WTC11 (cell line): ENCODE measurements at regions not wholly inside any gene's neighbourhood (a gene's known extent, or its start where the extent isn't known, plus 50 kb on each side); places are given as distances from the start of the nearest gene placed in this dataset.

Source experiments
- ZNF232 ChIP-seq: sonication (generic); formaldehyde crosslinking; IDR thresholded peaks from 2 replicates; pipeline ENCODE4 v1.8.0; 2022; ENCODE audit warnings: mild to moderate bottlenecking, missing genetic modification reagents
- TF ChIP-seq, protein P1 (sequence below): sonication (generic); formaldehyde crosslinking; IDR thresholded peaks from 2 replicates; pipeline ENCODE4 v1.8.1; 2023; ENCODE audit warnings: mild to moderate bottlenecking, missing genetic modification reagents, moderate library complexity
- TF ChIP-seq, protein P2 (sequence below): sonication (generic); formaldehyde crosslinking; conservative IDR thresholded peaks from 2 replicates; pipeline ENCODE4 v1.8.1; 2022; ENCODE audit warnings: mild to moderate bottlenecking, missing genetic modification reagents
- TF ChIP-seq, protein P3 (sequence below): fragments of 200-600 bp; IDR thresholded peaks from 2 replicates; pipeline ENCODE4 v1.8.0; 2022; ENCODE audit warnings: antibody characterized with exemption

GRCh38 chr10:78867555-78867939, 201.2 kb upstream of the ZMIZ1 start:
- TF ChIP-seq, protein P1, sequence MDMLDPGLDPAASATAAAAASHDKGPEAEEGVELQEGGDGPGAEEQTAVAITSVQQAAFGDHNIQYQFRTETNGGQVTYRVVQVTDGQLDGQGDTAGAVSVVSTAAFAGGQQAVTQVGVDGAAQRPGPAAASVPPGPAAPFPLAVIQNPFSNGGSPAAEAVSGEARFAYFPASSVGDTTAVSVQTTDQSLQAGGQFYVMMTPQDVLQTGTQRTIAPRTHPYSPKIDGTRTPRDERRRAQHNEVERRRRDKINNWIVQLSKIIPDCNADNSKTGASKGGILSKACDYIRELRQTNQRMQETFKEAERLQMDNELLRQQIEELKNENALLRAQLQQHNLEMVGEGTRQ: no peak
- TF ChIP-seq, protein P2, sequence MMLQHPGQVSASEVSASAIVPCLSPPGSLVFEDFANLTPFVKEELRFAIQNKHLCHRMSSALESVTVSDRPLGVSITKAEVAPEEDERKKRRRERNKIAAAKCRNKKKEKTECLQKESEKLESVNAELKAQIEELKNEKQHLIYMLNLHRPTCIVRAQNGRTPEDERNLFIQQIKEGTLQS: no peak
- TF ChIP-seq, protein P3, sequence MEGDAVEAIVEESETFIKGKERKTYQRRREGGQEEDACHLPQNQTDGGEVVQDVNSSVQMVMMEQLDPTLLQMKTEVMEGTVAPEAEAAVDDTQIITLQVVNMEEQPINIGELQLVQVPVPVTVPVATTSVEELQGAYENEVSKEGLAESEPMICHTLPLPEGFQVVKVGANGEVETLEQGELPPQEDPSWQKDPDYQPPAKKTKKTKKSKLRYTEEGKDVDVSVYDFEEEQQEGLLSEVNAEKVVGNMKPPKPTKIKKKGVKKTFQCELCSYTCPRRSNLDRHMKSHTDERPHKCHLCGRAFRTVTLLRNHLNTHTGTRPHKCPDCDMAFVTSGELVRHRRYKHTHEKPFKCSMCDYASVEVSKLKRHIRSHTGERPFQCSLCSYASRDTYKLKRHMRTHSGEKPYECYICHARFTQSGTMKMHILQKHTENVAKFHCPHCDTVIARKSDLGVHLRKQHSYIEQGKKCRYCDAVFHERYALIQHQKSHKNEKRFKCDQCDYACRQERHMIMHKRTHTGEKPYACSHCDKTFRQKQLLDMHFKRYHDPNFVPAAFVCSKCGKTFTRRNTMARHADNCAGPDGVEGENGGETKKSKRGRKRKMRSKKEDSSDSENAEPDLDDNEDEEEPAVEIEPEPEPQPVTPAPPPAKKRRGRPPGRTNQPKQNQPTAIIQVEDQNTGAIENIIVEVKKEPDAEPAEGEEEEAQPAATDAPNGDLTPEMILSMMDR: no peak
- no peak for TF ChIP-seq ZNF232 (CRISPR knock-in tag)
